ENCODE measurements at regions not wholly inside any gene's neighbourhood (a gene's known extent, or its start where the extent isn't known, plus 50 kb on each side); places are given as distances from the start of the nearest gene placed in this dataset.
"Not testable (repeated sequence)": the region's sequence is repeated elsewhere in the genome, so short reads cannot be mapped to it uniquely, and the experiment has no call there.

DNA sequence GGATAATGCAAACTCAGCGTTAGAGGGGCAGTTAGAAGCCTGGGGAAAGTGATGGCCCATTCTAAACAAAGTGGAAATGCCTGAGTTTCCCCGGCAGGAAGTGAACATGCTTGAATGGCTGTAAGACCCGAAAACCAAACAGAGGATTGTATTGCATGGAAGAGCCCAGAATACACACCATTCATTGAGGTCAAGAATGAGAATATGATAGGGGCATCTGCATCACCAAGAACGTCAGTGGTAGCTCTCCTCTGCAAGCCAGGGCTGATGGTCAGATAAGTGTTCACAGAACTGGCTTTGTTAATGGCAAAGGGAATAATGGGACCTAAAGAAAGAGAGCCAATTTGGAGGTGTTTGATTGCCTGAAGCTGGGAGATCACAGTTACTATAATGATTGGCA, 663.4 kb downstream of the KHDRBS2 start:
- no peak for TF ChIP-seq Cebpa-rat (IDR thresholded peaks at IDR 0.05)
- no peaks in the 10 kb centered on the region for H3K27me3 ChIP-seq
- no peak overlapping the region for H3K9ac ChIP-seq
- H3K4me1 ChIP-seq = no peaks in the 10 kb centered on the region
- H4K20me1 ChIP-seq = no peaks in the 10 kb centered on the region
- no peak overlapping the region for H3K27ac ChIP-seq
- H3K9me3 ChIP-seq = no peaks in the 10 kb centered on the region
- H3K4me3 ChIP-seq = no peak overlapping the region
- no peaks in the 10 kb centered on the region for H3K36me3 ChIP-seq
- H3K4me2 ChIP-seq = no peak overlapping the region

DNA sequence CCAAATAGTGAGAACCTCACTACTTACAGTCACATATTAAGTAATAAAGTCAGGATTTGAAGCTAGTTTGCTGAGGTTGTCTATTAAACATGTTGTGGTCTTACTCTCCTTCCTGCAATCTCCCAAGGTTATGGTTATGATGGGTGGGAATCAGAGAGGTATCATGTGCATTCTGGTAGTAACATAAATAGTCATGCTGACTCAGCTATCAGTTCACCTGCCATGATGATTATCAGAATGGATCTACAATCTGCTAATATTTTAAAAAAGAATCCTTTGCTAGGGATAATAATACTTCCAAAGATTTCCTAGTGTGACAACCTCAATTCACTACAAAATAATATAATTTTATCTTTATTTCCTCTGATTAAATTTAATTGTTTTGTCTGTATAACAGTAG, 671.9 kb downstream of the KHDRBS2 start:
- Histone ChIP-seq H3K9me3 (no peaks in the 10 kb centered on the region), H3K9ac (no peak overlapping the region), H3K4me3 (no peak overlapping the region), H3K4me2 (no peak overlapping the region), H4K20me1 (no peaks in the 10 kb centered on the region), H3K36me3 (no peaks in the 10 kb centered on the region), H3K27me3 (no peaks in the 10 kb centered on the region), H3K4me1 (no peaks in the 10 kb centered on the region), H3K27ac (no peak overlapping the region)
- TF ChIP-seq Cebpa-rat (IDR thresholded peaks at IDR 0.05) = no peak

- no peaks in the 10 kb centered on the region for H4K20me1 ChIP-seq
- H3K4me3 ChIP-seq = no peak overlapping the region
- H3K9me3 ChIP-seq = no peaks in the 10 kb centered on the region
- H3K27me3 ChIP-seq = no peaks in the 10 kb centered on the region
- no peak overlapping the region for H3K9ac ChIP-seq
- TF ChIP-seq Cebpa-rat (IDR thresholded peaks at IDR 0.05) = no peak
- H3K4me1 ChIP-seq = no peaks in the 10 kb centered on the region
- H3K27ac ChIP-seq = no peak overlapping the region
- no peak overlapping the region for H3K4me2 ChIP-seq
- H3K36me3 ChIP-seq = no peaks in the 10 kb centered on the region
These were observed 679.5 kb downstream of the KHDRBS2 start for GRCh38 chr6:61606500-61606899.

DNA sequence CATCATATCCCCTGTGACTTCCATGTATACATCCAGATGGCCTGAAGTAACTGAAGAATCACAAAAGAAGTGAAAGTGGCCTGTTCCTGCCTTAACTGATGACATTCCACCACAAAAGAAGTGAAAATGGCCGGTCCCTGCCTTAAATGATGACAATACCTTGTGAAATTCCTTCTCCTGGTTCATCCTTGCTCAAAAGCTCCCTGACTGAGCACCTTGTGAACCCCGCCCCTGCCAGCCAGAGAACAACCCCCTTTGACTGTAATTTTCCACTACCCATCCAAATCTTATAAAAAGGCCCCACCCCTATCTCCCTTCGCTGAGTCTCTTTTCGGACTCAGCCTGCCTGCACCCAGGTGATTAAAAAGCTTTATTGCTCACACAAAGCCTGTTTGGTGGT, 680.2 kb downstream of the KHDRBS2 start:
- not testable (repeated sequence) for H3K4me1 ChIP-seq, H3K9ac ChIP-seq, H3K27me3 ChIP-seq, H3K27ac ChIP-seq, H4K20me1 ChIP-seq, H3K36me3 ChIP-seq, H3K4me3 ChIP-seq, H3K4me2 ChIP-seq, H3K9me3 ChIP-seq

DNA sequence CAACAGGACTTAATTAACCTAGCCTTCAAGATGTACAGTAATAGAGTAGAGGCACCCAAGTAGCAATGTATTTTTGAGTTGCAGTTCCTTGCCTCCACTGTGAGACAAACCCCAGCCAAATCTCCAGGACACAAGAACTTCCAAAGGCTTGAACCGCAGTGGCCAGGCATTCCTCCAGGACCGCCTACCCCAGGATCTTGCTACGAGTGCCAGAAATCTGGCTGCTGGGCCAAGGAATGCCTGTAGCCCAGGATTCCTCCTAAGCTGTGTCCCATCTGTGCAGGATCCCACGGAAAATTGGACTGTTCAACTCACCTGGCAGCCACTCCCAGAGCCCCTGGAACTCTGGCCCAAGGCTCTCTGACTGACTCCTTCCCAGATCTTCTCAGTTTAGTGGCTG, 683.9 kb downstream of the KHDRBS2 start:
- not testable (repeated sequence) for H3K4me3 ChIP-seq, H3K36me3 ChIP-seq, H3K9ac ChIP-seq, H4K20me1 ChIP-seq, H3K27ac ChIP-seq, H3K9me3 ChIP-seq, H3K4me2 ChIP-seq, H3K27me3 ChIP-seq, H3K4me1 ChIP-seq

- Histone ChIP-seq H4K20me1 (no peaks in the 10 kb centered on the region), H3K27me3 (no peaks in the 10 kb centered on the region), H3K36me3 (no peaks in the 10 kb centered on the region), H3K9ac (no peak overlapping the region), H3K4me1 (no peaks in the 10 kb centered on the region), H3K4me2 (no peak overlapping the region), H3K4me3 (no peak overlapping the region), H3K9me3 (no peaks in the 10 kb centered on the region), H3K27ac (no peak overlapping the region)
- TF ChIP-seq Cebpa-rat (IDR thresholded peaks at IDR 0.05) = no peak
These were observed 693.8 kb downstream of the KHDRBS2 start for GRCh38 chr6:61592238-61592637.

DNA sequence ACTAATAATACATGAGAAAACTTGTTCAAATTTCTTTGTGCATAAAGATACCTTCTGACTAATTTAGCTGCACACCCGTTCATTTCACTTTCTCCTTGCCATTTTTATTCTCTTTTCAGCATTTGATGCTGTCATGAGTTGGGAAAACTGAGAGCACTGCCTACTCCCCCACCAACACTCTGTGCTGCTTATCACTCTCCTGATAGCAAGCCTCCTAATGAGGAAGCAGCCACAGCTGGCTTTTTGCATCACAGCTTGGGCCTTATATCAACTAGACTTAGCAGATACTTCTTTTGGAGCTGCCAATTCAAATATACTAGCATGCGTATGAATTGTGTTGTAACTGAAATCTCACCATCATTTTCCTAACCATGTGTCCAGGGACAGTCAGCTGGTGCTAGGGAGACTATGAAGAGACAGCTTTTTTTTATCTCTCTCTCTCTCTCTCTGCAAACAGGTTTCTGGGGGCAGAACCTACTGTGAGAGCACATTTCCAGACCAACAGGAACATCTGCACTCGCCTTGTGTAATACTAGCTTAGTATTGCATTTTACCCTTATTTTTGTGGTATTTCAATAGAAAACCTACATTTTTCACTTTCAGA, 699.0 kb downstream of the KHDRBS2 start:
- H4K20me1 ChIP-seq = no peaks in the 10 kb centered on the region
- no peak overlapping the region for H3K9ac ChIP-seq
- H3K4me3 ChIP-seq = no peak overlapping the region
- H3K27ac ChIP-seq = no peak overlapping the region
- TF ChIP-seq Cebpa-rat (IDR thresholded peaks at IDR 0.05) = no peak
- no peaks in the 10 kb centered on the region for H3K27me3 ChIP-seq
- no peaks in the 10 kb centered on the region for H3K9me3 ChIP-seq
- H3K4me1 ChIP-seq = no peaks in the 10 kb centered on the region
- no peak overlapping the region for H3K4me2 ChIP-seq
- H3K36me3 ChIP-seq = no peaks in the 10 kb centered on the region

DNA sequence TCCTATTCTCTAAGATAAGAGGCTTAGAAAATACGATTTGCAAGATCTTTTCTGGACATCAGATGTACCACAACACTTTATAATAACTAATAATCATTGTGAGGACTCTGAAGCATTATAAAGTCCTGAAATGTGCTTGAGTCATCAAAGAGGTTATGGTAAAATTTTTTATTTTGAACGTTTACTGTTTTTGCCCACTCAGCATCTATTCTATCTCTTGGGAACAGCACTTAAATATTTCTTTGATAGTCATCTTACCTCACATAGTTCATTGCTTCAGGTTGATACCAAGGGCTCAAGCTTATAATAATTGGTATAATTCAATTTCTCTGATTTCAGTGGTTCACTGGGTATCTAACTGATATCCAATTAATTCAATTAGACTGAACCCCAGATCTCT, 700.5 kb downstream of the KHDRBS2 start:
- TF ChIP-seq Cebpa-rat (IDR thresholded peaks at IDR 0.05) = no peak
- H3K36me3 ChIP-seq = no peaks in the 10 kb centered on the region
- H3K9ac ChIP-seq = no peak overlapping the region
- no peak overlapping the region for H3K27ac ChIP-seq
- H3K4me2 ChIP-seq = no peak overlapping the region
- H3K4me3 ChIP-seq = no peak overlapping the region
- H4K20me1 ChIP-seq = no peaks in the 10 kb centered on the region
- H3K27me3 ChIP-seq = no peaks in the 10 kb centered on the region
- H3K4me1 ChIP-seq = no peaks in the 10 kb centered on the region
- H3K9me3 ChIP-seq = no peaks in the 10 kb centered on the region

- no peak for TF ChIP-seq Cebpa-rat (IDR thresholded peaks at IDR 0.05)
- H3K27me3 ChIP-seq = no peaks in the 10 kb centered on the region
- H4K20me1 ChIP-seq = no peaks in the 10 kb centered on the region
- H3K4me1 ChIP-seq = no peaks in the 10 kb centered on the region
- H3K36me3 ChIP-seq = no peaks in the 10 kb centered on the region
- no peak overlapping the region for H3K4me3 ChIP-seq
- H3K4me2 ChIP-seq = no peak overlapping the region
- no peaks in the 10 kb centered on the region for H3K9me3 ChIP-seq
- no peak overlapping the region for H3K27ac ChIP-seq
- no peak overlapping the region for H3K9ac ChIP-seq
These were observed 723.9 kb downstream of the KHDRBS2 start for GRCh38 chr6:61562098-61562497.

DNA sequence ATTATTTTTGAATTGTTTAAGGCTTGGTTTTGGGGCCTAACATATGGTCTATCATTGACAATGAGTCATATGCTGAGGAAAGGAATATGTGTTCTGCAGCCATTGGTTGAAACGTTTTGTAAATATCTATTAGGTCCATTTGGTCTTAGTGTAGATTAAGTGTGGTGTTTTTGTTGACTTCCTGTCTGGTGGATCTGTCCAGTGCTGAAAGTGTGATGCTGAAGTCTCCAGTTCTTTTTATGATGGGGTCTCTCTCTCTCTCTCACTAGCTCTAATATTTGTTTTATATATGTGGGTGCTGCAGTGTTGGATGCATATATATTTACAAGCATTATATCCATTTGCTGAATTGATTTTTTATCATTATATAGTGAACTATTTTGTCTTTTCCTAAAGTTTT, 727.2 kb downstream of the KHDRBS2 start:
- Histone ChIP-seq H3K9ac (no peak overlapping the region), H3K4me1 (no peaks in the 10 kb centered on the region), H3K9me3 (no peaks in the 10 kb centered on the region), H4K20me1 (no peaks in the 10 kb centered on the region), H3K4me3 (no peak overlapping the region), H3K27ac (no peak overlapping the region), H3K27me3 (no peaks in the 10 kb centered on the region), H3K36me3 (no peaks in the 10 kb centered on the region), H3K4me2 (no peak overlapping the region)
- no peak for TF ChIP-seq Cebpa-rat (IDR thresholded peaks at IDR 0.05)

DNA sequence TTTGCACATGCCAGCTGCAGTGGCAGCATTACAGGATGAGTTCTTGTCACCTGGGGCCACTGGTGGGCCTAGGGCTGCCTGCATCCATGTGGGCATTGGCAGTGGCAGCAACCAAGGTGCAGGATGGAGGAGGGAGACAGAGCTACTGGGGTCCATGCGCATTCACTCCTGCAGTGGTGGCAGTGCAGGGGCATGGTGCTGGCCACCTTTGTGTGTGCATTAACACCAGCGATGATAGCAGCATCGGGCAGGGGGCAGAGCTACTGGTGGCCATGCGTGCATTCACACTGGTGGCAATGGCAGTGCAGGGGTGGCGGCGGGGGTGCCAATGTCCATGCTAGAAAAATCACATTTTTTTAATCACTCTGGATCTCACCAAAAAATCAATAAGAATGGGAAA, 730.0 kb downstream of the KHDRBS2 start:
- Histone ChIP-seq H3K36me3 (no peaks in the 10 kb centered on the region), H3K9me3 (no peaks in the 10 kb centered on the region), H3K4me3 (no peak overlapping the region), H3K27ac (no peak overlapping the region), H4K20me1 (no peaks in the 10 kb centered on the region), H3K4me2 (no peak overlapping the region), H3K9ac (no peak overlapping the region), H3K27me3 (no peaks in the 10 kb centered on the region), H3K4me1 (no peaks in the 10 kb centered on the region)
- no peak for TF ChIP-seq Cebpa-rat (IDR thresholded peaks at IDR 0.05)

Measured in BLaER1 (cell line).